ENCODE measurements at regions not wholly inside any gene's neighbourhood (a gene's known extent, or its start where the extent isn't known, plus 50 kb on each side); places are given as distances from the start of the nearest gene placed in this dataset.

DNA sequence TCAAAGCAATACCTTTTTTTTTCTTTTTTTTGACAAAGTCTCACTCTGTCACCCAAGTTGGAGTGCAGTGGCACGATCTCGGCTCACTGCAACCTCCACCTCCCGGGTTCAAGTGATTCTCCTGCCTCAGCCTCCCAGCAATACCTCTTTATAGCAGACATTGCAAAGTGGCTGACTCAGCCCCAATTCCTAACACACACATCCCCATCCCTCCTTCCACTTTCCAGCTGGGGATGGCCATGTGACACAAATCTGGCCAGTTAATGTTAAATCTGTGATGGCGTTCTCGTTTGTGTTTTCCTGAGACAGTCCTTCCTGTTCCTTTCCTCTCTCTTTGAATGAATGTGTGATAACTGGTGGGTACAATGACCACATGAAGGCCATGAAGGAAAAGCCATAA is 276.2 kb upstream of the KLF3 start:
- TF ChIP-seq, protein P1, sequence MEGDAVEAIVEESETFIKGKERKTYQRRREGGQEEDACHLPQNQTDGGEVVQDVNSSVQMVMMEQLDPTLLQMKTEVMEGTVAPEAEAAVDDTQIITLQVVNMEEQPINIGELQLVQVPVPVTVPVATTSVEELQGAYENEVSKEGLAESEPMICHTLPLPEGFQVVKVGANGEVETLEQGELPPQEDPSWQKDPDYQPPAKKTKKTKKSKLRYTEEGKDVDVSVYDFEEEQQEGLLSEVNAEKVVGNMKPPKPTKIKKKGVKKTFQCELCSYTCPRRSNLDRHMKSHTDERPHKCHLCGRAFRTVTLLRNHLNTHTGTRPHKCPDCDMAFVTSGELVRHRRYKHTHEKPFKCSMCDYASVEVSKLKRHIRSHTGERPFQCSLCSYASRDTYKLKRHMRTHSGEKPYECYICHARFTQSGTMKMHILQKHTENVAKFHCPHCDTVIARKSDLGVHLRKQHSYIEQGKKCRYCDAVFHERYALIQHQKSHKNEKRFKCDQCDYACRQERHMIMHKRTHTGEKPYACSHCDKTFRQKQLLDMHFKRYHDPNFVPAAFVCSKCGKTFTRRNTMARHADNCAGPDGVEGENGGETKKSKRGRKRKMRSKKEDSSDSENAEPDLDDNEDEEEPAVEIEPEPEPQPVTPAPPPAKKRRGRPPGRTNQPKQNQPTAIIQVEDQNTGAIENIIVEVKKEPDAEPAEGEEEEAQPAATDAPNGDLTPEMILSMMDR (IDR thresholded peaks at IDR 0.05), result no peak
- TF ChIP-seq POLR2A (IDR thresholded peaks at IDR 0.05), result no peak
